Upper lobe of left lung (tissue), 6 donors: ENCODE measurements at regions not wholly inside any gene's neighbourhood (a gene's known extent, or its start where the extent isn't known, plus 50 kb on each side); places are given as distances from the start of the nearest gene placed in this dataset.

Experiments used
- ATAC-seq, 2 donors: fragments of 200-7000 bp; cut with Tn5 transposase; one replicate each; pipeline ENCODE4 v1.9.1; 2022; ENCODE audit warnings: mild to moderate bottlenecking in 2 of 2, moderate library complexity in 2 of 2; ENCODE audit not compliant: low FRiP score in 2 of 2
- DNase-seq, 2 donors: peaks; one replicate each; pipeline ENCODE4 v3.0.0-alpha.2; 2019 to 2020
- H3K27ac ChIP-seq, 4 donors: fragments of 200-600 bp; sonication (generic); one replicate each; pipeline ENCODE4 v1.5.1; 2016 to 2019
- H3K27me3 ChIP-seq, 4 donors: fragments of 200-600 bp; sonication (generic); one replicate each; pipeline ENCODE4 v1.5.1; 2017 to 2019
- H3K36me3 ChIP-seq, 4 donors: fragments of 200-600 bp; sonication (generic); one replicate each; pipeline ENCODE4 v1.5.1; 2016 to 2019
- H3K4me1 ChIP-seq, 4 donors: fragments of 200-600 bp; sonication (generic); one replicate each; pipeline ENCODE4 v1.5.1; 2018 to 2019
- H3K4me3 ChIP-seq, 4 donors: fragments of 200-600 bp; sonication (generic); one replicate each; pipeline ENCODE4 v1.5.1; 2017 to 2019; ENCODE audit warnings: mild to moderate bottlenecking in 2 of 4, moderate library complexity in 1 of 4
- H3K9me3 ChIP-seq, 4 donors: fragments of 200-600 bp; sonication (generic); one replicate each; pipeline ENCODE4 v1.5.1; 2018 to 2019
- EP300 ChIP-seq, 4 donors: sonication (generic); formaldehyde crosslinking; IDR thresholded peaks; one replicate each; pipeline ENCODE4 v1.5.1; 2017; ENCODE audit warnings: antibody characterized with exemption in 4 of 4, control low read depth in 2 of 4
- POLR2A ChIP-seq, 4 donors: fragments of 450-650 bp; IDR thresholded peaks; one replicate each; pipeline ENCODE4 v1.5.1; 2016 to 2017; ENCODE audit warnings: antibody characterized with exemption in 4 of 4, mild to moderate bottlenecking in 2 of 4
- POLR2AphosphoS5 ChIP-seq, 2 donors: sonication (generic); formaldehyde crosslinking; IDR thresholded peaks; one replicate each; pipeline ENCODE4 v1.5.1; 2017; ENCODE audit warnings: antibody characterized with exemption in 2 of 2
- WGBS, 2 donors: methylation state at CpG; one replicate each; pipeline ENCODE4 v1.1.5; 2017 to 2018; 5-methylcytosine and 5-hydroxymethylcytosine counted together
- TF ChIP-seq, protein P1 (sequence below), 6 experiments: fragments of 450-650 bp in 4 of 6; fragments of 200-600 bp in 2 of 6; sonication (generic) in 2 of 6; IDR thresholded peaks; one replicate each; pipeline ENCODE4 v1.5.1; 2016 to 2019; ENCODE audit warnings: antibody characterized with exemption in 6 of 6
- donor health status: DM: no; HTN: no; CAD: no; lungs with moderate emphysema.
- donor health status: DM: no; HTN: yes; CAD: no; lungs with severe emphysema.

DNA sequence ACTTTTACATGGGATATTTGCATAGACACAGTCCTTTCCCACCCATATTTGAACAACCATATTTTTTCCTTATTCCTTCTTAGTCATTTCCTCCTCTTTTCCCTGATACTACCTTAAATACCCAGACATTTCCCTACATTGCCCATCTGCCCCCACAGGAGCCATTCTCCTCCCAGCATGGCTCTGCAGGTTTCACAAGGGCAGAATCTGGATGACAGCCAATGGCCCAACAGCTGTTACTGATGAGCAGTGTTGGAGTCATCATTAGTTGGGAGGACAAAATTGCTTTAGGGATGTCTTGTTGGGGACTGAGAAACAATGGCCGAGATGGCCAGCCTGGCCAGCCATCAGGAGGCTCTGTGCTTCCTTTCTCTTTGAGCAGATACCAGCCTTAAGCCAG is 209.5 kb downstream of the KLF5 start:
- H3K4me1 ChIP-seq, result no peaks in the 10 kb centered on the region

GRCh38 chr13:73266640-73267180 is 207.9 kb downstream of the KLF5 start:
- DNase-seq, result no peak
- Histone ChIP-seq H3K9me3 (no peaks in the 10 kb centered on the region), H3K4me1 (no peaks in the 10 kb centered on the region), H3K27me3 (no peaks in the 10 kb centered on the region), H3K36me3 (no peaks in the 10 kb centered on the region), H3K27ac (no peak overlapping the region), H3K4me3 (no peak overlapping the region)
- WGBS, 2 donors, result 86 to 94% methylated on average over 3 of the region's 3 CpGs
- no peak for ATAC-seq
- TF ChIP-seq POLR2AphosphoS5 (IDR thresholded peaks at IDR 0.05) (no peak), EP300 (IDR thresholded peaks at IDR 0.05) (no peak), POLR2A (IDR thresholded peaks at IDR 0.05) (no peak)
- TF ChIP-seq, protein P1, sequence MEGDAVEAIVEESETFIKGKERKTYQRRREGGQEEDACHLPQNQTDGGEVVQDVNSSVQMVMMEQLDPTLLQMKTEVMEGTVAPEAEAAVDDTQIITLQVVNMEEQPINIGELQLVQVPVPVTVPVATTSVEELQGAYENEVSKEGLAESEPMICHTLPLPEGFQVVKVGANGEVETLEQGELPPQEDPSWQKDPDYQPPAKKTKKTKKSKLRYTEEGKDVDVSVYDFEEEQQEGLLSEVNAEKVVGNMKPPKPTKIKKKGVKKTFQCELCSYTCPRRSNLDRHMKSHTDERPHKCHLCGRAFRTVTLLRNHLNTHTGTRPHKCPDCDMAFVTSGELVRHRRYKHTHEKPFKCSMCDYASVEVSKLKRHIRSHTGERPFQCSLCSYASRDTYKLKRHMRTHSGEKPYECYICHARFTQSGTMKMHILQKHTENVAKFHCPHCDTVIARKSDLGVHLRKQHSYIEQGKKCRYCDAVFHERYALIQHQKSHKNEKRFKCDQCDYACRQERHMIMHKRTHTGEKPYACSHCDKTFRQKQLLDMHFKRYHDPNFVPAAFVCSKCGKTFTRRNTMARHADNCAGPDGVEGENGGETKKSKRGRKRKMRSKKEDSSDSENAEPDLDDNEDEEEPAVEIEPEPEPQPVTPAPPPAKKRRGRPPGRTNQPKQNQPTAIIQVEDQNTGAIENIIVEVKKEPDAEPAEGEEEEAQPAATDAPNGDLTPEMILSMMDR (IDR thresholded peaks at IDR 0.05), result no peak

More for the DNA sequence above, 209.5 kb downstream of the KLF5 start:
- TF ChIP-seq, protein P1 (IDR thresholded peaks at IDR 0.05), result no peak
- TF ChIP-seq POLR2AphosphoS5 (IDR thresholded peaks at IDR 0.05) (no peak), POLR2A (IDR thresholded peaks at IDR 0.05) (no peak), EP300 (IDR thresholded peaks at IDR 0.05) (no peak)
- ATAC-seq (no peak), DNase-seq (no peak)
- no peaks in the 10 kb centered on the region for H3K36me3 ChIP-seq
- no peaks in the 10 kb centered on the region for H3K9me3 ChIP-seq
- no peaks in the 10 kb centered on the region for H3K27me3 ChIP-seq
- WGBS, 2 donors, result 71 to 100% methylated on average over 1 of the region's 1 CpG
- no peak overlapping the region for H3K4me3 ChIP-seq
- no peak overlapping the region for H3K27ac ChIP-seq

- TF ChIP-seq POLR2A (IDR thresholded peaks at IDR 0.05), result no peak
- TF ChIP-seq, protein P1 (IDR thresholded peaks at IDR 0.05), result no peak
- WGBS, 2 donors, result 72 to 87% methylated on average over 5 of the region's 5 CpGs
Measured at GRCh38 chr13:73262862-73263627, 204.2 kb downstream of the KLF5 start.

DNA sequence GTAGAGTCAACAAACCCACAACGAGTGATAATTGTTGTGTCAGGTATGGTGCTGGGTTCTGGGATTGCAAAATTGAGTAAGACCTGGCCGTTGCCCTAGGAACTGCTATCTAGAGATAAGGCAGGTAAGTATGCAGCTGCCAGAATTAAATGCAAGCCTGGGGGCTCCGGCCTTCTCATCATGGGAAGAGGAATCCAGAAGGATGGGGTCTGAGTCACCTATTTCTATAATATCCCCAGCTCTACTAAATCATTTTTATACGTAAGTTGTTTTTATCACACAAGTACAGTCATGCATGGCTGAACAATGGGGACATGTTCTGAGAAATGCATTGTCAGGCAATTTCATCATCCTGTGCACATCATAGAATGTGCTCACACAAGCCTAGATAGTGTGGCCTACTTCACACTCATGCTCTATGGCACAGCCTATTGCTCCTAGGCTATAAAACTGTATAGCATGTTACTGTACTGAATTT is 203.0 kb downstream of the KLF5 start:
- Histone ChIP-seq H3K27me3 (no peaks in the 10 kb centered on the region), H3K9me3 (no peaks in the 10 kb centered on the region), H3K4me1 (no peaks in the 10 kb centered on the region), H3K36me3 (no peaks in the 10 kb centered on the region), H3K27ac (no peak overlapping the region), H3K4me3 (no peak overlapping the region)
- no peak for TF ChIP-seq POLR2AphosphoS5 (IDR thresholded peaks at IDR 0.05)
- no peak for TF ChIP-seq POLR2A (IDR thresholded peaks at IDR 0.05)
- TF ChIP-seq, protein P1 (IDR thresholded peaks at IDR 0.05), result no peak
- no peak for TF ChIP-seq EP300 (IDR thresholded peaks at IDR 0.05)
- 38 to 39% methylated on average over 4 of the region's 4 CpGs for WGBS, 2 donors
- peak in 1 of 2 donors; percentile 51 for ATAC-seq
- DNase-seq, result peak in 1 of 2 donors; percentile 45

More at GRCh38 chr13:73262862-73263627, 204.2 kb downstream of the KLF5 start:
- H3K4me1 ChIP-seq, result no peaks in the 10 kb centered on the region
- no peaks in the 10 kb centered on the region for H3K36me3 ChIP-seq
- H3K27me3 ChIP-seq, result no peaks in the 10 kb centered on the region
- no peak for ATAC-seq
- H3K27ac ChIP-seq, result no peak overlapping the region
- no peak overlapping the region for H3K4me3 ChIP-seq
- H3K9me3 ChIP-seq, result no peaks in the 10 kb centered on the region
- no peak for DNase-seq
